ENCODE measurements at regions not wholly inside any gene's neighbourhood (a gene's known extent, or its start where the extent isn't known, plus 50 kb on each side); places are given as distances from the start of the nearest gene placed in this dataset.

DNA sequence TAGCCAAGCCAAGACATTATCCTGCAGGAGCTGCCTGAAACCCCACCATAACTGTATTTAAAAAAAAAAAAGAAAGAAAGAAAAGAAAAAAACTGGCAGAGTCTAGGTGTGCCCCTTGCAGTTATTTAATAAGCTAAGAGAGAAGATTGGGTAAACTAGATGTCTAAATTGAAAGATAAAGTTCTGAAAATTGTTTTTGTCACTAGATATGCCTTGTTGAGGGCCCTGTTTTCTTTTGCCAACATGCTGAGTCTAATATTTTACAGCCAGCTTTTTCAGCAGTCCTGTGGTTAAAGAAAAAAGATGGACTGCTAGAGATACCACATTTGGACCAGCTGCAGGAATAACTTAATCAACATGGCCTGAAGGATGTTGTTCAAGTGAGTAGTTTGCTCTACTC lies 116.3 kb upstream of the TCF21 start:
- H3K4me3 ChIP-seq (ENCODE audit: low read depth, low read length) = no peak overlapping the region
- POLR2A ChIA-PET = no interaction called here
- DNase-seq (ENCODE audit: low read depth) = no peak
- CTCF ChIA-PET = interaction anchor here (1.1 to 1.3 kb wide), 2 partner anchors 14 to 46 kb away, joined by 3 to 4 read pairs; no protein-coding TSS in a partner anchor
- no peaks in the 10 kb centered on the region for H3K27me3 ChIP-seq (ENCODE audit: control insufficient read depth, insufficient read depth, low read length)
- TF ChIP-seq, protein P1, sequence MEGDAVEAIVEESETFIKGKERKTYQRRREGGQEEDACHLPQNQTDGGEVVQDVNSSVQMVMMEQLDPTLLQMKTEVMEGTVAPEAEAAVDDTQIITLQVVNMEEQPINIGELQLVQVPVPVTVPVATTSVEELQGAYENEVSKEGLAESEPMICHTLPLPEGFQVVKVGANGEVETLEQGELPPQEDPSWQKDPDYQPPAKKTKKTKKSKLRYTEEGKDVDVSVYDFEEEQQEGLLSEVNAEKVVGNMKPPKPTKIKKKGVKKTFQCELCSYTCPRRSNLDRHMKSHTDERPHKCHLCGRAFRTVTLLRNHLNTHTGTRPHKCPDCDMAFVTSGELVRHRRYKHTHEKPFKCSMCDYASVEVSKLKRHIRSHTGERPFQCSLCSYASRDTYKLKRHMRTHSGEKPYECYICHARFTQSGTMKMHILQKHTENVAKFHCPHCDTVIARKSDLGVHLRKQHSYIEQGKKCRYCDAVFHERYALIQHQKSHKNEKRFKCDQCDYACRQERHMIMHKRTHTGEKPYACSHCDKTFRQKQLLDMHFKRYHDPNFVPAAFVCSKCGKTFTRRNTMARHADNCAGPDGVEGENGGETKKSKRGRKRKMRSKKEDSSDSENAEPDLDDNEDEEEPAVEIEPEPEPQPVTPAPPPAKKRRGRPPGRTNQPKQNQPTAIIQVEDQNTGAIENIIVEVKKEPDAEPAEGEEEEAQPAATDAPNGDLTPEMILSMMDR (IDR thresholded peaks at IDR 0.05; ENCODE audit: insufficient read depth, low read depth, low read length) = no peak
- no peaks in the 10 kb centered on the region for H3K36me3 ChIP-seq (ENCODE audit: control insufficient read depth, insufficient read depth, low read length)

GRCh38 chr6:133773776-133774175 lies 115.1 kb upstream of the TCF21 start:
- Histone ChIP-seq H3K4me3 (ENCODE audit: low read depth, low read length) (no peak overlapping the region), H3K36me3 (ENCODE audit: control insufficient read depth, insufficient read depth, low read length) (no peaks in the 10 kb centered on the region), H3K27me3 (ENCODE audit: control insufficient read depth, insufficient read depth, low read length) (no peaks in the 10 kb centered on the region)
- CTCF ChIA-PET = interaction anchor here (1.1 to 2.2 kb wide), 3 partner anchors 9 to 47 kb away, joined by 3 to 6 read pairs (median 4); no protein-coding TSS in a partner anchor
- TF ChIP-seq, protein P1 (IDR thresholded peaks at IDR 0.05; ENCODE audit: insufficient read depth, low read depth, low read length) = no peak
- DNase-seq (ENCODE audit: low read depth) = no peak
- POLR2A ChIA-PET = no interaction called here

DNA sequence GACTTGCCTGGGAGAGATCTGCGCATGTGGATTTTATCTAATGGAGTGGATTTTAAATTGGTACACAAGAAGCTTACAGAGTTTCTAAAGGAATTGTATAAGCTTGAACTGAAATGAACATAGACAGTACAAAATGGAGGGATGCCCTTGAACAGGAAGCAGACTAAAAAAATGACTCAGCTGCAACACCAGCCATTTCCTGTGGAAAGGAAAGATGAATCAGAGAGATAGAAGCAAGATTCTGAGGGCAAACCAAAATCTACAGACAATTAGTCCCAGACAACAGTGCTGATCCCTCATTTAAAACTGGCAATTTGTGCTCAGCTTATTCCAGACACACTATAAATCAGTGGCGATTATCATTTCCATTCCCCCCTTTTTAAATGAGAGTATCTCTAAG lies 114.6 kb upstream of the TCF21 start:
- Histone ChIP-seq H3K27me3 (ENCODE audit: control insufficient read depth, insufficient read depth, low read length) (no peaks in the 10 kb centered on the region), H3K36me3 (ENCODE audit: control insufficient read depth, insufficient read depth, low read length) (no peaks in the 10 kb centered on the region), H3K4me3 (ENCODE audit: low read depth, low read length) (no peak overlapping the region)
- TF ChIP-seq, protein P1 (IDR thresholded peaks at IDR 0.05; ENCODE audit: insufficient read depth, low read depth, low read length) = no peak
- POLR2A ChIA-PET = no interaction called here
- CTCF ChIA-PET = interaction anchor here (0.7 to 2.2 kb wide), 2 partner anchors 8 to 9 kb away, joined by 3 to 6 read pairs; no protein-coding TSS in a partner anchor
- DNase-seq (ENCODE audit: low read depth) = no peak

GRCh38 chr6:133778414-133779130 lies 110.3 kb upstream of the TCF21 start:
- TF ChIP-seq, protein P1 (IDR thresholded peaks at IDR 0.05; ENCODE audit: insufficient read depth, low read depth, low read length) = no peak
- H3K4me3 ChIP-seq (ENCODE audit: low read depth, low read length) = no peak overlapping the region
- no peaks in the 10 kb centered on the region for H3K27me3 ChIP-seq (ENCODE audit: control insufficient read depth, insufficient read depth, low read length)
- ChIA-PET POLR2A (no interaction called here), CTCF (no interaction called here)
- no peaks in the 10 kb centered on the region for H3K36me3 ChIP-seq (ENCODE audit: control insufficient read depth, insufficient read depth, low read length)
- peak; percentile 66 for DNase-seq (ENCODE audit: low read depth)

DNA sequence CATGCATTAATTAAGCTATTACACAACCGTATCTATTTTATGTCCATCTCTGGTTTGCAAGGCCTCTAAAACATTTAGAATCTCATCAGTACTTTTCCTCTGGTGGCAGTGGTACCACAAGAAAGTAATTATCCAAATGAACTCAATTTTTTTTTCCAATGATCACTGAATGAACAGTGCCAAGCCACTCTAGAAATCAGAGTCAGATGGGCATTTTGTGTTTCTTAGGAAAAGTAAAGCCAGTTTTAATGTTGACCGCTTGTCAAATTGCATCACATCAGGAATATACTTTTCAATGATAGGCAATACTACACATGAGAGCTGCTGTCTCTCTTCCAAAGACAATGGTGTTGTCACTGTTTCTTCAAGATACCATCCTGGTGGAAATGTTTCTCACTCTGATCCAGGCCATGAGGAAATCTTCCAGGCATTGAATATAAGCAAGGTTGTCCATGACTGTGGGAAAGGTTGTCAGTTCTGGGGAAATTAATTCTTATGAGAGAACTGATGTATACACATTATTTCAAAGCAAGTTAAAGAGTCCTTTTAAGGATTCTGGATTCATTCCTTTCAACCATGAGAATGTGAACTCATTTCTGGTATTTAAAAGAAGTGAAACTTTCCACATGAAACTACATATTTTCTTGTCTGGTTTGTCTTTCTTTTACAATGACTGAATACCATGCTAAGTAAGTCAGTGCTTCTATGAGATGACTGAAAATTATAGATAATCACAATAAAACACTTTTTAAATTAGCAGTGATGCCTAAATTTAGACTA lies 108.8 kb upstream of the TCF21 start:
- ChIA-PET POLR2A (no interaction called here), CTCF (interaction anchor here (0.6 kb wide), 1 partner anchor 211 kb away, joined by 5 read pairs; no protein-coding TSS in a partner anchor)
- TF ChIP-seq, protein P1 (IDR thresholded peaks at IDR 0.05; ENCODE audit: insufficient read depth, low read depth, low read length) = no peak
- H3K27me3 ChIP-seq (ENCODE audit: control insufficient read depth, insufficient read depth, low read length) = no peaks in the 10 kb centered on the region
- no peak for DNase-seq (ENCODE audit: low read depth)
- no peaks in the 10 kb centered on the region for H3K36me3 ChIP-seq (ENCODE audit: control insufficient read depth, insufficient read depth, low read length)
- H3K4me3 ChIP-seq (ENCODE audit: low read depth, low read length) = no peak overlapping the region

Measured in BJ (cell line).